AG09309 (cell line): ENCODE measurements at regions not wholly inside any gene's neighbourhood (a gene's known extent, or its start where the extent isn't known, plus 50 kb on each side); places are given as distances from the start of the nearest gene placed in this dataset.

Experiments
- DNase-seq: peaks from one replicate; pipeline ENCODE4 v3.0.0-alpha.2; 2010; ENCODE audit warnings: low read depth
- H3K4me3 ChIP-seq: 2 replicates; pipeline ENCODE4 v1.5.1; 2011; ENCODE audit warnings: mild to moderate bottlenecking, low read depth, low read length, moderate library complexity; ENCODE audit not compliant: control insufficient read depth
- CTCF ChIP-seq: IDR thresholded peaks from 2 replicates; pipeline ENCODE4 v1.5.1; 2011; ENCODE audit warnings: mild to moderate bottlenecking, low read depth, low read length, inconsistent platforms; ENCODE audit not compliant: insufficient read depth, control insufficient read depth; ENCODE audit errors: missing control alignments

- TF ChIP-seq CTCF = no peak
- no peak for DNase-seq
- no peak overlapping the region for H3K4me3 ChIP-seq
Observed at GRCh38 chr9:117523531-117524153, 108.8 kb upstream of the ASTN2 start.

DNA sequence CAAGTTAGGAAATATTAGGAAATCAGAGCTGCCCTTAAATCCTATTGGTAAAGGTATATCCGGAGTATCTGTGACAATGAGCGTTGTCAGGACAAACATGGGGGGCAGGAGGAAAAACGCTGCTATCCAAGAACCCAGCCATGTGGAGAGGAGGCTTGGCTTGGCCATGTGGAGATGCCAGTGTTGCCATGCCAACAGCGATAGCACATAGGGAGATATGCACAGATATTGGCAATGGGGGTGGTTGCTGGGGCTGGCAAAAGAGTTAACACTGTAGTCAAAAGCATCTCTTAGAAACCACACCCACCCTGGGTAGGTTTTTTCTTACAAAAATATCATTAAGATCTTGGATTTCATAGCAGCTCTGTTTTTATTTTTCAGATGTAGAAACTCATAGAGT lies 106.4 kb upstream of the ASTN2 start:
- H3K4me3 ChIP-seq = no peak overlapping the region
- no peak for TF ChIP-seq CTCF
- no peak for DNase-seq

DNA sequence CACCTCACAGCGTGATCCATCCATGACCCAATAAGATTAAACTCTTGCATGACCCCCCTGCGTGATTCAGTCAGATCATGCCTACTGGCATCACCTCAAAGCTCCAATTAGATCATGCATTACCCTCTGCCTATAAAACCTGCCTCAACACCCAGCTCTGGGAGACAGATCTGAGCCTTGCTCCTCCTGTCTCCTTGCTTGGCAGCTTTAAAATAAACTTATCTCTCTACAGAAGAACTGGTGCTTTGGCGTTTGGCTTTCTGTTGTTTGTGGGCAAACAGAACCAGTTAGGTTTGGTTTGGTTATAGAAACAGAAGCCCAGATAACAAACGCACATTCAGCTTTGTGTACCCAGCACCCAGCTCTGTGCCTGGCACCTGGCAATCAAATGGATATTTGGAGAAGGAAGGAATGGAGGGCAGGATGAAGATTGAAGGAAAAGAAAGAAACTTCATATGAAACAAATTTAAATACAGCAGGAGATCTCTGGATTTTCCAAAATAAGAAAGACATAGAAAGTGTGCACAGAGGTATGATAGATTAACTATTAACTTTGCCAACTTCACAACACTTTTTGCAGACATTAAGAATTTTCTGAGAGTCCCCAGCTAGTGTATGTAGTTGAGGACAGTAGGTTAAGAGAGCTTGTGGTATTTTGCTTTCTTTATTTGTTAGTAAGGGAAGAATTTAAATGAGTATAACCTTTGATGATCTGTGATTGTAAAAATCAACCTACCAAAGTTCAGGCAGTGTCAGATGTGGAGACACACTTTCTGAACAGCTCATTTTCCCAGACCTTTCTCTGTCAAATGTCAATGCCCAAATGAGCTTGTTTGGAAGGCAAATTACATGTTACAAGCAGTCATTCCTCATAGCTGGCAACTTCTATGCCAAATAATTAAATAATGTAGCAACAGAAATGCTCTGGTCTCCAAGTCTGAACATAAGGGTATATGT lies 102.1 kb upstream of the ASTN2 start:
- no peak for DNase-seq
- TF ChIP-seq CTCF = no peak
- no peak overlapping the region for H3K4me3 ChIP-seq

DNA sequence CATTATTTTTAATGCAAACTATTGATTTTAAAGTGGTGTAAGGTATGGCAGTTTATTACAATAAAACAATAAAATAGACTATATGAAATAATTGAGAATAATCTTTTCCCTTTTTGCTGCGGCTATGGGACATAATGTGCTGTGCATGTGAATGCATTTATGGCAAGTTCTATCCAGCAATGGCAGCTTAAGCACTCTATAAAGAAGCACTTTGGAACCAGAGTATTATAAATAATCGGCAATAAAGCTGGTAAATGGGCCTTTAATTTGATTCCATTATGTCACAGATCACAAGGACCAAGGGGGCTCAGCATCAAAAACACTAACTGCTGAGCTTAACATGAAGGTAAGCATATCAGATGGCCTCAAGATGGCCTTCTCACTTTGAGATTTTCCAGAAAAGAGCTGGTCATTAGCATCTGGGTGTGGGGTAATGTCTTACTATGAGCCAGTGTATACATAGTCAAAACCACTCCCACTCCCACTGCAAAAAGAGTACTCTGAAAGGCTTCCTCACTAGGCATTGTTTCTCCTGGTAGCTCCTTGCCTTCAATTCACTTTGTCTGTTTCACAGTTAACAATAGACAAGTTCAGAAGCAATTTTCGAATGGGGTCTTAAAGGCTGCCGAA lies 97.1 kb upstream of the ASTN2 start:
- no peak overlapping the region for H3K4me3 ChIP-seq
- TF ChIP-seq CTCF = no peak
- no peak for DNase-seq

DNA sequence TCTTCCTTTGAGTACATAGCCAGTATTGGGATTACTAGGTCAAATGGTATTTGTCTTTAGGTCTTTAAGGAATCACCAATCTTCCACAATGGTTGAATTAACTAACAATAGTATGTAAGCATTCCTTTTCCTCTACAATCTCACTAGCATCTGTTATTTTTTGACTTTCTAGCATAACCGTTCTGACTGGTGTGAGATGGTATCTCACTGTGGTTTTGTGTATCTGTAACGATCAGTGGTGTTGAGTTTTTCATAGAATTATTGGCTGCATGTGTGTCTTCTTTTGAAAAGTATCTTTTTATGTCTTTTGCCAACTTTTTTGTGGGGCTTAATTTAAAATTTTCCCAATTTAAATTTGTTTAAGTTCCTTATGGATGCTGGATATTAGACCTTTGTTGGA lies 81.5 kb upstream of the ASTN2 start:
- TF ChIP-seq CTCF = no peak
- H3K4me3 ChIP-seq = no peak overlapping the region
- no peak for DNase-seq

GRCh38 chr9:117494401-117495090 lies 79.7 kb upstream of the ASTN2 start:
- no peak overlapping the region for H3K4me3 ChIP-seq
- no peak for DNase-seq
- TF ChIP-seq CTCF = no peak
